ENCODE measurements at regions not wholly inside any gene's neighbourhood (a gene's known extent, or its start where the extent isn't known, plus 50 kb on each side); places are given as distances from the start of the nearest gene placed in this dataset.

GRCh38 chr16:6891496-6891895 is 441.1 kb upstream of the RBFOX1 start:
- TF ChIP-seq CTCF (IDR thresholded peaks at IDR 0.05) = no peak
- TF ChIP-seq POLR2AphosphoS5 (IDR thresholded peaks at IDR 0.05) = no peak
